Erythroblast (primary cell): ENCODE measurements at regions not wholly inside any gene's neighbourhood (a gene's known extent, or its start where the extent isn't known, plus 50 kb on each side); places are given as distances from the start of the nearest gene placed in this dataset.

Experiments used
- GATA1 ChIP-seq: IDR thresholded peaks from 2 replicates; pipeline ENCODE4 v1.6.1; 2011; ENCODE audit warnings: low read depth, mild to moderate bottlenecking, control low read depth, low read length, moderate library complexity
- POLR2A ChIP-seq: IDR thresholded peaks from 2 replicates; pipeline ENCODE4 v1.6.1; 2011; ENCODE audit warnings: mild to moderate bottlenecking, low read length

DNA sequence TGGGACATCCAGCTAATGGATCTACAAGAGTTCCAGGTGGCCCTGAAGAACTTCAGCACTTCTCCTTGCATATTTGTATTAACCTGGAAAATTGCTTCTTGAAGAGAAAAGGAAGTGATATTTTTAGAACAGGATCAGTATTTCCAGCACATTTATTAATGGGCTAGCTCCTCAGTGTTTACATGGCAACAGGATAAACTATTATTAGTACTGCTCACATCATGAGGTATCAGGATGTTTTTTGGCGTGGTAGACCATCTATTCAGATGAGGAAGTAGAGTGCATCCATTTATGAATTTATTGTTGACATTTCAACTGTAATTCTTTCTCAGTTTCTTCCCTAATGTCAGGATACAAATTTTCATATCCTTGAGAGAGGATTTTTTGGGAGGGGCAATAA, 144.4 kb downstream of the KCNRG start:
- no peak for TF ChIP-seq POLR2A
- no peak for TF ChIP-seq GATA1
